ENCODE measurements at regions not wholly inside any gene's neighbourhood (a gene's known extent, or its start where the extent isn't known, plus 50 kb on each side); places are given as distances from the start of the nearest gene placed in this dataset.
"Not testable (repeated sequence)": the region's sequence is repeated elsewhere in the genome, so short reads cannot be mapped to it uniquely, and the experiment has no call there.

DNA sequence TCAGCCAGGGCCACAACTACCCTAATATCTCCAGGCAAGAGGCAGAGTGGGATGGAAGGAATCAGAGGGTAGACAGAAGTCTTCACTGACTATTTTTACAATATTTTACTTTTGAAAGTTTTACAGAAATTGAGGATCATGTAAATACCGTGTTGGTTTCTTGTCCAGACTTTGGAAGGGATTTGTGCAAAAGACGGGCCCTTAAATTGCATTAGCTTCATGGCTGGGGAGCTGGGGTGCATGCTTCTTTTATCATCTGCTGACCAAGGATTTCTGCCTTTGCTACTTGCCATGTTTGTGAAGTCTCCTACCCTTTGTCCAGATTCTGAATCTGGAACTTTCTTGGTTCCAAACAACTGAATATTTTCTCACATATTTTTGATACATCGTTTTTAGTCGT, 107.7 kb upstream of the GRIN3A start:
- Mint-ChIP-seq H3K9me3 (no peaks in the 10 kb centered on the region), H3K27ac (no peak overlapping the region), H3K4me3 (no peak overlapping the region), H3K36me3 (no peaks in the 10 kb centered on the region), H3K4me1 (ENCODE audit: low read depth) (no peaks in the 10 kb centered on the region), H3K27me3 (no peaks in the 10 kb centered on the region)
- POLR2A ChIA-PET = no interaction called here
- CTCF ChIA-PET = no interaction called here
- intact Hi-C loops (cut with micrococcal nuclease) = no loop called here
- DNase-seq = no peak

- Mint-ChIP-seq H3K9me3 (peaks cover 6% of the 10 kb centered on the region), H3K27ac (no peak overlapping the region), H3K36me3 (no peaks in the 10 kb centered on the region), H3K4me3 (no peak overlapping the region), H3K4me1 (ENCODE audit: low read depth) (no peaks in the 10 kb centered on the region), H3K27me3 (no peaks in the 10 kb centered on the region)
- intact Hi-C loops (cut with micrococcal nuclease) = no loop called here
- ChIA-PET CTCF (no interaction called here), POLR2A (no interaction called here)
- no peak for DNase-seq
These were observed 102.3 kb upstream of the GRIN3A start for GRCh38 chr9:101840694-101841188.

DNA sequence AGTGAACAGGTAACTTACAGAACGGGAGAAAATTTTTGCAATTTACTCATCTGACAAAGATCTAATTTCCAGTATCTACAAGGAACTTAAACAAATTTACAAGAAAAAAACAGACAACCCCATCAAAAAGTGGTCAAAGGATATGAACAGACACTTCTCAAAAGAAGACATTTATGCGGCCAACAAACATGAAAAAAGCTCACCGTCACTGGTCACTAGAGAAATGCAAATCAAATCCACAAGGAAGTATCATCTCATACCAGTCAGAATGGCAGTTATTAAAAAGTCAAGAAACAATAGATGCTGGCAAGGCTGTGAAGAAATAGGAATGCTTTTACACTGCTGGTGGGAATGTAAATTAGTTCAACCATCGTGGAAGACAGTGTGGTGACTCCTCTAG, 100.5 kb upstream of the GRIN3A start:
- H3K27ac Mint-ChIP-seq; intact Hi-C loops (cut with micrococcal nuclease); H3K9me3 Mint-ChIP-seq; H3K4me3 Mint-ChIP-seq; H3K4me1 Mint-ChIP-seq (ENCODE audit: low read depth); DNase-seq; H3K27me3 Mint-ChIP-seq; POLR2A ChIA-PET; CTCF ChIA-PET; H3K36me3 Mint-ChIP-seq: not testable (repeated sequence)

- Mint-ChIP-seq H3K9me3 (peaks cover 6% of the 10 kb centered on the region), H3K4me3 (no peak overlapping the region), H3K27me3 (no peaks in the 10 kb centered on the region), H3K27ac (no peak overlapping the region), H3K36me3 (no peaks in the 10 kb centered on the region), H3K4me1 (ENCODE audit: low read depth) (no peaks in the 10 kb centered on the region)
- intact Hi-C loops (cut with micrococcal nuclease) = no loop called here
- POLR2A ChIA-PET = no interaction called here
- no peak for DNase-seq
- CTCF ChIA-PET = interaction anchor here (0.6 kb wide), 1 partner anchor 14 kb away, joined by 3 read pairs; no protein-coding TSS in a partner anchor
These were observed 97.6 kb upstream of the GRIN3A start for GRCh38 chr9:101836021-101836420.

DNA sequence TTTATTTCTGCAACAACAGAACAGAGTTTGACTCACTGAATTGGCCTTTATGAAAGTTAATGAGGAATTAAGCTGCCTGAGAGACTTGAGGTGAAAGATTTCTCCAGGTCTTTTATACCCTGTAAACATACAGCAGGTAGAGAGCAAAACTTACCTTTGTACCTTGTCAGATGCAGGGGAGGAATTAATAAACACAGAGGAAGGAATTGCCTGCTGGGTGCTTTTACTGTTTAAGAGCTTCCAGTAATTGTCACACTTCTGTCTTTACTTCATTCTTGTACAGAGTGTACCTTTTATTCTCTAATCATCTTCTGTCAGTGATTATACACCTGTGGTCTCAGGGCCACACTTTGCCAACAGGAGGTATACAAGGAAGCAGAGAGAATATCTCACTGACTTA, 94.0 kb upstream of the GRIN3A start:
- intact Hi-C loops (cut with micrococcal nuclease) = no loop called here
- Mint-ChIP-seq H3K4me1 (ENCODE audit: low read depth) (no peaks in the 10 kb centered on the region), H3K9me3 (peaks cover 2% of the 10 kb centered on the region), H3K4me3 (no peak overlapping the region), H3K27ac (no peak overlapping the region), H3K27me3 (no peaks in the 10 kb centered on the region), H3K36me3 (no peaks in the 10 kb centered on the region)
- ChIA-PET CTCF (no interaction called here), POLR2A (no interaction called here)
- no peak for DNase-seq

GRCh38 chr9:101821450-101821849, 83.0 kb upstream of the GRIN3A start:
- H3K27me3 Mint-ChIP-seq; POLR2A ChIA-PET; DNase-seq; H3K36me3 Mint-ChIP-seq; intact Hi-C loops (cut with micrococcal nuclease); CTCF ChIA-PET; H3K9me3 Mint-ChIP-seq; H3K27ac Mint-ChIP-seq; H3K4me1 Mint-ChIP-seq (ENCODE audit: low read depth); H3K4me3 Mint-ChIP-seq: not testable (repeated sequence)

DNA sequence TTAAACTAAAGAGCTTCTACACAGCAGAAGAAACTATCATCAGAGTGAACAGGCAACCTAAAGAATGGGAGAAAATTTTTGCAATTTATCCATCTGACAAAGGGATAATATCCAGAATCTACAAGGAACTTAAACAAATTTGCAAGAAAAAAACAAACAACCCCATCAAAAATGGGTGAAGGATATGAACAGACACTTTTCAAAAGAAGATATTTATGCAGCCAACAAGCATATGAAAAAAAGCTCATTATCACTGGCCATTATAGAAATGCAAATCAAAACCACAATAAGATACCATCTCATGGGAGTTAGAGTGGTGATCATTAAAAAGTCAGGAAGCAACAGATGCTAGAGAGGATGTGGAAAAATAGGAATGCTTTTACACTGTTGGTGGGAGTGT, 82.5 kb upstream of the GRIN3A start:
- H3K4me1 Mint-ChIP-seq (ENCODE audit: low read depth); intact Hi-C loops (cut with micrococcal nuclease); CTCF ChIA-PET; H3K27ac Mint-ChIP-seq; H3K36me3 Mint-ChIP-seq; POLR2A ChIA-PET; DNase-seq; H3K9me3 Mint-ChIP-seq; H3K4me3 Mint-ChIP-seq; H3K27me3 Mint-ChIP-seq: not testable (repeated sequence)

GRCh38 chr9:101814064-101814463, 75.6 kb upstream of the GRIN3A start:
- CTCF ChIA-PET = no interaction called here
- Mint-ChIP-seq H3K36me3 (no peaks in the 10 kb centered on the region), H3K4me3 (no peak overlapping the region), H3K27ac (no peak overlapping the region), H3K27me3 (no peaks in the 10 kb centered on the region), H3K4me1 (ENCODE audit: low read depth) (no peaks in the 10 kb centered on the region), H3K9me3 (no peaks in the 10 kb centered on the region)
- no peak for DNase-seq
- POLR2A ChIA-PET = no interaction called here
- intact Hi-C loops (cut with micrococcal nuclease) = no loop called here

- H3K27me3 Mint-ChIP-seq; H3K4me1 Mint-ChIP-seq (ENCODE audit: low read depth); DNase-seq; intact Hi-C loops (cut with micrococcal nuclease); CTCF ChIA-PET; H3K9me3 Mint-ChIP-seq; H3K27ac Mint-ChIP-seq; POLR2A ChIA-PET; H3K4me3 Mint-ChIP-seq; H3K36me3 Mint-ChIP-seq: not testable (repeated sequence)
These were observed 69.4 kb upstream of the GRIN3A start for GRCh38 chr9:101807879-101808278.

- no peak for DNase-seq
- Mint-ChIP-seq H3K36me3 (no peaks in the 10 kb centered on the region), H3K27me3 (no peaks in the 10 kb centered on the region), H3K9me3 (no peaks in the 10 kb centered on the region), H3K4me3 (no peak overlapping the region), H3K4me1 (ENCODE audit: low read depth) (no peaks in the 10 kb centered on the region), H3K27ac (no peak overlapping the region)
- POLR2A ChIA-PET = no interaction called here
- intact Hi-C loops (cut with micrococcal nuclease) = no loop called here
- CTCF ChIA-PET = no interaction called here
These were observed 57.6 kb upstream of the GRIN3A start for GRCh38 chr9:101796044-101796443.

DNA sequence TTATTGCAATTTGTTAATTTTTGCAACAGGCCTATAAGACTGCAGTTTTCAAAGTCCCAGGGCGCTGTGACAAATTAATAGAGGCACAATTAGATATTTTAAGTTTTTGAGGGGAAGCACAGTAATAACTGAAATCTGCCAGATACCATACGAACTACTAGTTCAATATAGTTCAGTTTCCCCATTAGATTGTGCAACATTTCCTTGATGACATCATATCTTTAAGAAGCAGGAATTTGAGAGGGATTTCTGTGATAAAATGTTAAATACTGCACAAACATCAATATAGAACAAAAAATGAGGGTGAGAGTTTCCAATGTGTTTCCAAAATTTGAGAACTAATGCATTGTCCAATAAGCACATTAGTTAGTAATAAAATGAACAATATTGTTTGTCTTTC, 56.7 kb upstream of the GRIN3A start:
- no peaks in the 10 kb centered on the region for H3K9me3 Mint-ChIP-seq
- H3K4me3 Mint-ChIP-seq = no peak overlapping the region
- no peak for DNase-seq
- H3K36me3 Mint-ChIP-seq = no peaks in the 10 kb centered on the region
- H3K27me3 Mint-ChIP-seq = no peaks in the 10 kb centered on the region
- intact Hi-C loops (cut with micrococcal nuclease) = no loop called here
- no peaks in the 10 kb centered on the region for H3K4me1 Mint-ChIP-seq (ENCODE audit: low read depth)
- POLR2A ChIA-PET = no interaction called here
- CTCF ChIA-PET = no interaction called here
- H3K27ac Mint-ChIP-seq = no peak overlapping the region

DNA sequence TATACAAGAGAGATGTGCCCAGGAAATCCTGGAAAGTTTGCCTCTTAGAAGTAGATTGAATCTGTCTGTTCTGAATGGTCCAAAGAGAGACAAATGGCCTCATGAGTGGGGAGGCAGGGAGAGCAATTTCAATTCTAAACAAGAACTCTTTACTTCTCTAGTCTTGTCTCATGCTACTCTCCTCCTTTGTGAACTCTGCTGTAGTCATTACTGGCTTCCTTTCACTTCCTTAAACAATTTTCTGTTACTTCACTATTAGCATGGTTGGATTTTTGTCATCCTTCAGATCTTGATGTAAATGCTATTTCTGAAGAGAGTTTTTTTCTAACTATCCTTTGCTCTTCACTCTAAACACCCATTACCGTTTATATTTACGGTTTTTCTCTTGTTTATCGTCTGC, 54.0 kb upstream of the GRIN3A start:
- POLR2A ChIA-PET = no interaction called here
- DNase-seq = no peak
- no peaks in the 10 kb centered on the region for H3K4me1 Mint-ChIP-seq (ENCODE audit: low read depth)
- no peaks in the 10 kb centered on the region for H3K36me3 Mint-ChIP-seq
- H3K27me3 Mint-ChIP-seq = no peaks in the 10 kb centered on the region
- no peaks in the 10 kb centered on the region for H3K9me3 Mint-ChIP-seq
- intact Hi-C loops (cut with micrococcal nuclease) = no loop called here
- CTCF ChIA-PET = no interaction called here
- no peak overlapping the region for H3K27ac Mint-ChIP-seq
- H3K4me3 Mint-ChIP-seq = no peak overlapping the region

- H3K4me3 Mint-ChIP-seq = no peak overlapping the region
- POLR2A ChIA-PET = no interaction called here
- H3K4me1 Mint-ChIP-seq (ENCODE audit: low read depth) = no peaks in the 10 kb centered on the region
- DNase-seq = peak; percentile 13
- no peaks in the 10 kb centered on the region for H3K36me3 Mint-ChIP-seq
- no peak overlapping the region for H3K27ac Mint-ChIP-seq
- H3K9me3 Mint-ChIP-seq = no peaks in the 10 kb centered on the region
- CTCF ChIA-PET = interaction anchor here (0.8 kb wide), 1 partner anchor 13 kb away, joined by 3 read pairs; no protein-coding TSS in a partner anchor
- intact Hi-C loops (cut with micrococcal nuclease) = no loop called here
- no peaks in the 10 kb centered on the region for H3K27me3 Mint-ChIP-seq
These were observed 53.5 kb upstream of the GRIN3A start for GRCh38 chr9:101791938-101792337.

- no peaks in the 10 kb centered on the region for H3K9me3 Mint-ChIP-seq
- no peaks in the 10 kb centered on the region for H3K36me3 Mint-ChIP-seq
- H3K4me3 Mint-ChIP-seq = no peak overlapping the region
- no peak overlapping the region for H3K27ac Mint-ChIP-seq
- CTCF ChIA-PET = interaction anchor here (0.8 kb wide), 1 partner anchor 13 kb away, joined by 3 read pairs; no protein-coding TSS in a partner anchor
- DNase-seq = no peak
- no peaks in the 10 kb centered on the region for H3K27me3 Mint-ChIP-seq
- no peaks in the 10 kb centered on the region for H3K4me1 Mint-ChIP-seq (ENCODE audit: low read depth)
- POLR2A ChIA-PET = no interaction called here
- intact Hi-C loops (cut with micrococcal nuclease) = no loop called here
These were observed 53.1 kb upstream of the GRIN3A start for GRCh38 chr9:101791533-101791932.
